ENCODE measurements at regions not wholly inside any gene's neighbourhood (a gene's known extent, or its start where the extent isn't known, plus 50 kb on each side); places are given as distances from the start of the nearest gene placed in this dataset.
"Not testable (repeated sequence)": the region's sequence is repeated elsewhere in the genome, so short reads cannot be mapped to it uniquely, and the experiment has no call there.

- DNase-seq = no peak
These were observed 156.6 kb downstream of the YIPF5 start for GRCh38 chr5:144013816-144014215.

- no peak for DNase-seq
These were observed 154.5 kb downstream of the YIPF5 start for GRCh38 chr5:144015961-144016360.

GRCh38 chr5:144017119-144017518 lies 153.3 kb downstream of the YIPF5 start:
- no peak for DNase-seq

- DNase-seq = no peak
These were observed 152.8 kb downstream of the YIPF5 start for GRCh38 chr5:144017631-144018030.

GRCh38 chr5:144024090-144024489 lies 146.4 kb downstream of the YIPF5 start:
- DNase-seq = no peak

GRCh38 chr5:144024545-144024944 lies 145.9 kb downstream of the YIPF5 start:
- DNase-seq = no peak

GRCh38 chr5:144026286-144026685 lies 144.2 kb downstream of the YIPF5 start:
- DNase-seq = no peak

GRCh38 chr5:144028058-144028457 lies 142.4 kb downstream of the YIPF5 start:
- DNase-seq = peak; percentile 58

GRCh38 chr5:144028636-144029035 lies 141.8 kb downstream of the YIPF5 start:
- no peak for DNase-seq

- no peak for DNase-seq
These were observed 139.6 kb downstream of the YIPF5 start for GRCh38 chr5:144030904-144031303.

- DNase-seq = peak; percentile 61
These were observed 138.1 kb downstream of the YIPF5 start for GRCh38 chr5:144032375-144032774.

GRCh38 chr5:144033486-144033885 lies 137.0 kb downstream of the YIPF5 start:
- no peak for DNase-seq

- no peak for DNase-seq
These were observed 135.3 kb downstream of the YIPF5 start for GRCh38 chr5:144035046-144035740.

- DNase-seq = no peak
These were observed 134.0 kb downstream of the YIPF5 start for GRCh38 chr5:144036476-144036875.

- DNase-seq = no peak
These were observed 129.7 kb downstream of the YIPF5 start for GRCh38 chr5:144040615-144041305.

- peak; percentile 42 for DNase-seq
These were observed 128.3 kb downstream of the YIPF5 start for GRCh38 chr5:144042156-144042555.

- no peak for DNase-seq
These were observed 122.1 kb downstream of the YIPF5 start for GRCh38 chr5:144048259-144048856.

GRCh38 chr5:144055391-144055790 lies 115.1 kb downstream of the YIPF5 start:
- not testable (repeated sequence) for DNase-seq

GRCh38 chr5:144060091-144060490 lies 110.4 kb downstream of the YIPF5 start:
- not testable (repeated sequence) for DNase-seq

- no peak for DNase-seq
These were observed 109.9 kb downstream of the YIPF5 start for GRCh38 chr5:144060598-144060997.

- no peak for DNase-seq
These were observed 104.7 kb downstream of the YIPF5 start for GRCh38 chr5:144065786-144066185.

GRCh38 chr5:144072518-144072927 lies 97.9 kb downstream of the YIPF5 start:
- no peak for DNase-seq

- DNase-seq = no peak
These were observed 93.9 kb downstream of the YIPF5 start for GRCh38 chr5:144076521-144077083.

GRCh38 chr5:144083185-144083584 lies 87.3 kb downstream of the YIPF5 start:
- no peak for DNase-seq
